NCI-H1105 treated with DMSO at 0.1 percent for 48 hours (cell line): ENCODE measurements at regions not wholly inside any gene's neighbourhood (a gene's known extent, or its start where the extent isn't known, plus 50 kb on each side); places are given as distances from the start of the nearest gene placed in this dataset.

Source experiments
- DNase-seq: peaks from one replicate; lab custom pipeline; 2025; lab: John Stamatoyannopoulos, UW

GRCh38 chrX:120819126-120819525 is 56.5 kb downstream of the CT47B1 start:
- no peak for DNase-seq

DNA sequence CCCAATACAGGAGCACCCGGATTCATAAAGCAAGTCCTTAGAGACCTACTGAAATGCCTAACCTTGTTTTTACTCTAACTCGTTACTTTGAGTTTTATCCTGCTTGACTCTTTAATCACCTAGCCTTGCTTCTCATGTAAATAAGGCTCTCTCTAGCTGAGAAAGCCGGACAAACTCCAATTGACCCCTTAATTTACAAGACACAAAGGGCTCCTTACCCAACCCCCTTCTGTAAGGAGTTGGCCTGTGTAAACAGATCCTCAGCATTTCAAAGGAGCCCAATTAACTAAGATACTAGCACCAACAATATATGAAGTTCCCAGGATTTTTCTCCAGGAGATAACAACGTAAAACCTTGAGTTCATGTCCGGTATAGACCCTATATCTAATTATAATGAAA is 61.7 kb downstream of the CT47B1 start:
- DNase-seq, result no peak

DNA sequence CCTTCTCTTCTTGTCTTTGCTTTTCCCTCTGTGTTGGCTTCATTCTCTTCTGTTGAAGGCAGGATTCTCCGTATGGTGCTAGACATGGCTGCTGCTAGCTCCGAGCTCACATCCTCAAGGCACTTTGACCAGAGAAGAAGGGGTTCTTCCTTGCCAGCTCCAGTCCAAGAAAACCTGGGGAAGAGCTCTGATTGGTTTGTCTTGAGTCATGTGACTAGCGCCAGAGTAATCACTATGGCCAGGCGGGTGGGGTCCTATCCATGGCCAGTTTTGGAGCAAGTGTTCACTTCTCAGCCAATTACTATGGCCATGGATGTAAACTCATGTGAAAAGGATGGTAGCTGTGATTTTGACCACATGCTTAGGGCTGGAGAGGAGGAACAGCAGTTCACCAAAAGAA is 74.2 kb downstream of the CT47B1 start:
- DNase-seq, result no peak

GRCh38 chrX:120797188-120797851 is 78.3 kb downstream of the CT47B1 start:
- DNase-seq, result no peak

- no peak for DNase-seq
These were observed 80.4 kb downstream of the CT47B1 start for GRCh38 chrX:120795301-120795700.

- DNase-seq, result no peak
These were observed 81.1 kb downstream of the CT47B1 start for GRCh38 chrX:120794525-120794975.

DNA sequence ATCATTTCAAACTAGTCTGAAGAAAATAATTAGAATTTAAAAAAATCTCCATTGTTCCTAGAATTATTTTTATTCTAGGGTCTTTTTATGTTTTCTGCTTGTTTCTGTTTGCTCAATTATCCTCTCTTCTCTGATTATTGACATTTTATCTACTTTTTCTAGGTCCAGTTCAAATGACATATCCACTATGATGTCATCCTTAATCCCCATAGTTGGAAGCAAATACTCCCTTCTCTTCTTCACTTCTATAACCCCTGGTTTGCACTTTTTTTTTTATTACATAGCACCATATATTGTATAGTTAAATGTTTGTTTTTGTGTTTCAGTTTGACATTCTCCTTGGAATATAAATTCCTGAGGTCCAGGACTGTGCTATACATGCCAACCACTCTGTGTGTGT is 82.6 kb downstream of the CT47B1 start:
- DNase-seq, result no peak

DNA sequence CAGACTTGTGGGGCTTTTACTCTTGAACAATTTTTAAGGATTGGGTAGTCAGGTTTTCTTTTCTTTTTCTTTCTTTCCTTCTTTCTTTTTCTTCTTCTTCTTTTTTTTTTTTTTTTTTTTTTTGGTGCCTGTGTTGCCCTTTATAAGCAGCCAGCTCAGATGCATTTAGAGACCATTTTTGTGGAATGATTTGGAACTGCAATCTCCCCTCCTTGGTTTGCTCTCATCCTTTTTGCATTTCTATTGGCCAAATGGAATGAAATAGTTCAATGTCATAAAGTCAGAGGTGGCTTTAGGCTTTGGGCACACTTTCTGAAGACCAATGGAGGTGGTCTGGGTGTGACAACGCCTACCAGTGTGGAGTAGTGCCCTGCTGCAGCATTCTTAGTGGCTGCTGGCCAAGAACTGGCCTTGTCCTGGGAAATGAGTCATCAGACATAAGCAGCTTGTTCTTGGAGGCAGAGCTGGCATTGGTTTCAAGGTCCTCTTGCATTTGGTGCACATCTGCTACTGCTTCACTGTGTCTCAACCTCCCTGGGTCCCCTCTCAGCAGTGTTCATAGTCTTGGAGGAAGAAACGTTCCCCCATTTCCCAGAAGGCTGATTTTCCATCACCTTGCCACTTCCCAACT is 84.5 kb downstream of the CT47B1 start:
- DNase-seq, result no peak

DNA sequence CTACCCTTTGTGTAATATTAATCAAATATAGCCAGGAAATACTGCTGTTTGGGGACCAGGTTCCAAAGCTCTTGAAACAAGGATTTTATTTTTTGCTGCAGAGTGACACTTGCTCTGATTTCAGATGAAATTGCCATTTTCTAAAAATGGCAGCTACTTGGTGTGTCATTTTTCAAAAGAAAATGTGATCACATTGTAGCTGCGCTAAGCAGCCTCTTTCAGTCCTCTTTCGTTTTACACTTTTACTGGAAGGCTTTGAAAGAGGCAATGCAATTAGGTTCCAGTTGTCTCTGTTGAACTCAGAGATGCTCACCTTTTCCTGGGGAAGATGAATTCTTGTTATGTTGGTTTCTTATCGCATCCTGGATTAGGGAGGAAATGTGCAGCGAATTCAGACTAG is 85.1 kb downstream of the CT47B1 start:
- DNase-seq, result no peak

DNA sequence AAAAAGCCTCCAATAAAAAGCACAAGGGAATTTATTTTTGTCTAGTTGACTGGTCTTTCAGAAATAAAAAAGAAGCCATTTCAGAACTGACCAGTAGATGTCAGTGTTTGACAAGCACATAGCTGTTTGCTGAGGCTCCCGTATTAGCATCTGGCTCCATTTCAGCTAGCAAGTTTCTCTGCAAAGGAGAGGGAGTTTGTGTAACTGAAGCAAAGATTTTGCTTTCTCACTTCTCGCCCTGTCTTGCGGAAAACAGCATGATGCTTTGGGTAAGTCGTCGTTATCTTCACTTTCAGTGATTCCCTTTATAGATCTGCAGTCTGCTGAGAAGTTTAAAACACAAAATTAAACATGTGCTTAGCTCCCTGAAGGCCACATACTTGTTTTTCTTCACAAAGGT is 85.5 kb downstream of the CT47B1 start:
- peak; percentile 57 for DNase-seq

DNA sequence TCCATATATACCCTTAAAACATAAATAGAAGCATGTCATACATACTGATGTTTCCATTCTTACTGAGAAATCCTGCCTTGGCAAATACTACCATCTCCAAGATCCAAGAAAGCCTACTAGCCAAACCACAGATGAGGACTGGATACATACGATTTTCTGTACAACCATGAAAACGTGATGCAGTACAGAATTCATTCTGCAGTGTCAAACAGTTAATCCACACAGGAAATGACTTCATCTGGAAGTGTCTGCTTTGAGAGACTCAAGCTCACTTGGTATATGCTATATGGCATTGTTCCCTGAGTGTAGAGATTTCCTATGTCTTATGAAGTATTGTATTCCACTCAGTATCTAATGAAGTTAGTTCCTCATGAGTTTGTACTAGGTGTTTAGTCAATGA is 94.3 kb downstream of the CT47B1 start:
- DNase-seq, result no peak

DNA sequence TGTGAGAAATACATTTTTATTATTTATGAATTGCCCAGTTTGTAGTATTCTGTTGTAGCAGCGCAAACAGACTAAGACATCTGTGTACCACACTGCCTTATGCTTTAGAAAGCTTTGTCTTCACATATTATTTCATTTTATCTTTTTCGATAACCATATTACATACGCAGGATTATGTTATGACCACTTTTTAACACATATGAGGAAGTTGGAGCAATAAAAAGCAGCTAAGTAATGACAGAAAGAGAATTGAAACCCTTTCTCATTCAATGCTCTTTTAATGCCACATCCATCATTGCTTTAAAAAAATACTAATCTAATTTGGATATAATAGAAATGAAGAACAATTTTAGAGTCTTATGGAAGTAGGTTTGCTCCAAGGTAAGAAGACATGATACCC is 99.7 kb downstream of the CT47B1 start:
- no peak for DNase-seq

DNA sequence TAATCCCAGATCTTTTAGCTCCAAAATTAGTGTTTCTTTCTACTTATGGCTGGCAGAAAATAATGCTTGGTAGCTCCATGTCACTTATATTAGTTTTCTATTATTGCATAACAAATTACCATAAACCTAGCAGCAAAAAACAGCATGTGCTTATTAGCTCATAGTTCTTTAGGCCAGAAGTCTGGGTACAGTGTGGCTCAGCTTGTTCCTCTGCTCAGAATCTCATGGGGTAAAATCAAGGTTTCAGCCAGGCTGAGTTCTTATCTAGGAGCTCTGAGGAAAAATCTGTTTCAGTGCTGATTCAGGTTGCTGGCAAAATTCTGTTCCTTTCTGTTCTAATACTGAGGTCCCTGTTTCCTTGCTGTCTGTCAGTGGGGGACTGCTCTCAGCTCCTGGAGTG is 101.1 kb downstream of the CT47B1 start:
- no peak for DNase-seq

DNA sequence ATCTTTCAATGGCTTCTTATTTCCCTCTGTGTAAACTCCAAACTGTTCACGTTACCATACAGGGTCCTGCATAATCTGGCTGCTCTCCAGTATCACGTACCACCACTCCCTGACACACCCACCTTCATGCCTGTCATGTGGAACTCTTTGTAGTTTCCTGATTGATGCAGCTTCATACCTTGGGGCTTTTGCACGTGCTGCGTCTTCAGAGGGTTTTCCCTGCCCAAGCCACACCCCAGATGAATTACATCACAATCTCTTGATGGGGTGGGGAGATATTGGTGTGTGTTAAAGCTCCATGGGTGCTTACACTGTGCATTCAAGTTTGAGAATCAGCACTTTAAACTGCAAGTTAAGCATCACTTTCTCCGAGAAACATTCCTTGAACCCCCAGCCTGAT is 101.9 kb downstream of the CT47B1 start:
- no peak for DNase-seq

DNA sequence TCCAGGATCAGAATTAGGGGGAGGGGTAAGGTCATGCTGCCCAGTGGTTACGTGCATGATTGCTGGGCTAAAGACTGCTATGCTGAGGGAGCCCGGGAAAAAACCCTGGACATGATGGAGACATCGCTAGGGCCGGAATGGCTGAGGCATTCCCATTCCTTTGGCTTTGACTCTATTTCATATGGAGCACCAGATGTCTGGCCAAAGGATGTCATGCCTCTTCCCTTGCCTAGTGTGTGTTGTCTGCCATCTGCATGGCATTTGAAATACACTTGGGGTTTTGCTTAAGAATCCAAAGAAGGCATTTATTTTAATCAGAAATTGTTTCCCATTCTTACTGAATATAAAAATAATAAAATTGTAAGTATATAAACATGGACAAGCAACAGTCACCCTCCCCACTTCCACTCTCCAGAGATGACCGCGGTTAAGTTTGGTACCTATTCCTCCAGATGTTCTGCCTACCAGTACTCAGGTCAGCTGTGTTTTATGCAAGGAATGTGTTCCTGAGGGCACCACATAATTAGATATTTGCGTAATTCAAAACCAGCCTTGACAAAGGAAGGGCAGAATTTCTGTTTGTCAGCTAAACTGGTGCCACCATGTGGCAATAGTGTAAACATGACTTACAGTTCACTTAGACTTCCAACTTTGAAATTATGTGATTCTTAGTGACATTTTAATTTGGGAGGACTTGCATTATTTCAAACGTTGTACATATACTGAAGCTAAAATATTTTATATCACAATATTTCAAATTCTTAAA is 105.9 kb downstream of the CT47B1 start:
- peak; percentile 62 for DNase-seq

- no peak for DNase-seq
These were observed 107.0 kb downstream of the CT47B1 start for GRCh38 chrX:120768681-120769080.

DNA sequence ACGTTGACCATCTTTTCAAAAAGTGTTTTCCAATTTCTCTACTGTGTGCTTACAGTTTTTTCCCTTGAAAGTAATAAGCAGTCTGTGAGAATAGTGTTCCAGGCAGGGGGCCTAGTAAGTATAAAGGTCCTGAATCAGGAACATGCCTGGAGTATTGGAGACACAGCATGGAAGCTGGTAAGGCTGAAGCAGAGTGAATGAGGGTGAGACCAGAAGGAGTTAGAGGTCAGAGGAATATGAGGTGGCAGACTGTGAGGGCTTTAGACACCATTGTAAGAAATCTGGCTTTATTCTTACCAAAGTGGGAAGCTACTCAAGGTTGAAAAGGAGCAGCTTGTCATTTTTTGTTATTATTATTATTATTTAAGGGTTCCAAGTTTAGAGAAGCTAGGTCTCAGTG is 107.4 kb downstream of the CT47B1 start:
- DNase-seq, result no peak

- DNase-seq, result no peak
These were observed 112.4 kb downstream of the CT47B1 start for GRCh38 chrX:120763269-120763668.

DNA sequence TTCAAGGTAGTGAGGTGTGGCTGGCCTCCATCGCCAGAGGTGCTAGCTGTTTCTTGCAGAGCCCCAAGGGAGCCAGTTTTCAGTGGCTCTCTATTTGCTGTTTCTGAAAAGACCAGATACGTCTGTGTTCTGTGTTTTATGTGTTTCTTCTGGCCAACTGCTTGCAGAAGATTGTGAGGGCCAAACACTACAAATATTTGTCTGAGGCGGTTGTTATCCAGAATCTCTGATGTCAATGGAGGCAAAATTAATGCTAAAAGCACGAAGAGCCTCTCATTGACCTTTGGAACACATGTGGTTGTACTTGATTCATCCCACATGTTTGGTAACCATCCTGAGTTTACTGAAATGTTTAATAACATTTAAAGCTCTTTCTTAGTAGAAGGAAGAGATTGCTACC is 113.9 kb downstream of the CT47B1 start:
- DNase-seq, result no peak

GRCh38 chrX:120759685-120760084 is 116.0 kb downstream of the CT47B1 start:
- DNase-seq, result no peak

GRCh38 chrX:120755066-120755846 is 120.4 kb downstream of the CT47B1 start:
- DNase-seq, result no peak
